HG03025 (cell line): ENCODE measurements at regions not wholly inside any gene's neighbourhood (a gene's known extent, or its start where the extent isn't known, plus 50 kb on each side); places are given as distances from the start of the nearest gene placed in this dataset.
"Not testable (repeated sequence)": the region's sequence is repeated elsewhere in the genome, so short reads cannot be mapped to it uniquely, and the experiment has no call there.

ENCODE experiments used
- ATAC-seq: cut with Tn5 transposase; IDR thresholded peaks from one replicate; pipeline ENCODE4 v1.9.1; 2021; ENCODE audit warnings: mild to moderate bottlenecking, moderate library complexity; ENCODE audit not compliant: unreplicated experiment, low FRiP score

- ATAC-seq: not testable (repeated sequence)
These were observed 428.5 kb upstream of the SLC39A10 start for GRCh38 chr2:195228547-195228946.

GRCh38 chr2:195214072-195214471, 443.0 kb upstream of the SLC39A10 start:
- ATAC-seq: no peak

GRCh38 chr2:195212586-195212985, 444.4 kb upstream of the SLC39A10 start:
- ATAC-seq: no peak

- ATAC-seq: no peak
These were observed 454.7 kb upstream of the SLC39A10 start for GRCh38 chr2:195202163-195202845.

- no peak for ATAC-seq
These were observed 457.2 kb upstream of the SLC39A10 start for GRCh38 chr2:195199864-195200263.

- ATAC-seq: no peak
These were observed 475.8 kb upstream of the SLC39A10 start for GRCh38 chr2:195181059-195181705.

- no peak for ATAC-seq
These were observed 488.7 kb upstream of the SLC39A10 start for GRCh38 chr2:195168369-195168768.

- ATAC-seq: no peak
These were observed 492.1 kb upstream of the SLC39A10 start for GRCh38 chr2:195164930-195165329.

GRCh38 chr2:195162918-195163317, 494.1 kb upstream of the SLC39A10 start:
- ATAC-seq: no peak

- no peak for ATAC-seq
These were observed 494.8 kb upstream of the SLC39A10 start for GRCh38 chr2:195162194-195162593.

GRCh38 chr2:195160963-195161362, 496.1 kb upstream of the SLC39A10 start:
- ATAC-seq: no peak

GRCh38 chr2:195151711-195152110, 505.3 kb upstream of the SLC39A10 start:
- ATAC-seq: no peak

- no peak for ATAC-seq
These were observed 506.2 kb upstream of the SLC39A10 start for GRCh38 chr2:195150819-195151218.

GRCh38 chr2:195148004-195148403, 509.0 kb upstream of the SLC39A10 start:
- no peak for ATAC-seq

GRCh38 chr2:195146761-195147541, 510.1 kb upstream of the SLC39A10 start:
- no peak for ATAC-seq

- no peak for ATAC-seq
These were observed 518.6 kb upstream of the SLC39A10 start for GRCh38 chr2:195138435-195138834.

- not testable (repeated sequence) for ATAC-seq
These were observed 531.1 kb upstream of the SLC39A10 start for GRCh38 chr2:195125889-195126288.

GRCh38 chr2:195124391-195125079, 532.5 kb upstream of the SLC39A10 start:
- no peak for ATAC-seq

GRCh38 chr2:195122653-195123052, 534.4 kb upstream of the SLC39A10 start:
- no peak for ATAC-seq

GRCh38 chr2:195121341-195121740, 535.7 kb upstream of the SLC39A10 start:
- ATAC-seq: no peak

- ATAC-seq: no peak
These were observed 537.8 kb upstream of the SLC39A10 start for GRCh38 chr2:195119231-195119630.
